Gastroesophageal sphincter (tissue), 3 donors: ENCODE measurements at regions not wholly inside any gene's neighbourhood (a gene's known extent, or its start where the extent isn't known, plus 50 kb on each side); places are given as distances from the start of the nearest gene placed in this dataset.

Experiments used
- CTCF ChIP-seq, 4 experiments: fragments of 200-600 bp in 2 of 4; fragments of 450-650 bp in 2 of 4; sonication (generic) in 1 of 4; IDR thresholded peaks; one replicate each; pipeline ENCODE4 v1.5.1; 2017 to 2019; ENCODE audit warnings: antibody characterized with exemption in 4 of 4, mild to moderate bottlenecking in 2 of 4, moderate library complexity in 2 of 4
- POLR2AphosphoS5 ChIP-seq: sonication (generic); formaldehyde crosslinking; IDR thresholded peaks from one replicate; pipeline ENCODE4 v1.6.1; 2017; ENCODE audit warnings: antibody characterized with exemption

GRCh38 chr11:121927789-121928188, 188.2 kb downstream of the BLID start:
- TF ChIP-seq CTCF (IDR thresholded peaks at IDR 0.05) (no peak), POLR2AphosphoS5 (no peak)
